ENCODE measurements at regions not wholly inside any gene's neighbourhood (a gene's known extent, or its start where the extent isn't known, plus 50 kb on each side); places are given as distances from the start of the nearest gene placed in this dataset.

GRCh38 chr14:82190742-82191141 is 657.1 kb upstream of the SEL1L start:
- no peak for DNase-seq

- no peak for DNase-seq
Observed at GRCh38 chr14:82192387-82192786, 658.7 kb upstream of the SEL1L start.

GRCh38 chr14:82223276-82223675 is 689.6 kb upstream of the SEL1L start:
- DNase-seq = no peak

- no peak for DNase-seq
Observed at GRCh38 chr14:82224610-82225009, 691.0 kb upstream of the SEL1L start.

- DNase-seq = no peak
Observed at GRCh38 chr14:82230748-82231147, 697.1 kb upstream of the SEL1L start.

DNA sequence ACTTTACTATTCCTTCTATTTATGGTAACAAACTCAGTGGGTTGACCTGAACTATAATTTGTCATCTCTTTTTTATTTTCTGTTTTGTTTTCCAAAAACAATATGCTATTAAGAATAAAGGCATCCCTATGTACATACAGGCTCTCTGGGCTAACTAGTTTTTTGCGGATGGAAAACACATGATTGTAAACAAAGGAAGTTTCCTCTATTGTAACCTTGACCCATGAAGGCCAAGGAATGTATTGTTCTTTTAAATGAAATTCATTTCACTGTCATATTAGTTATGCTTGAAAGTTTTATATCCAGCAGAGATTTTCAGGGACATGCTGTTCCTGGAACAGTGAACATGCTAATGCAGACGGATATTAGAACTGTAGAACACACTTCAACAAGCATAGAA is 705.0 kb upstream of the SEL1L start:
- no peak for DNase-seq

DNA sequence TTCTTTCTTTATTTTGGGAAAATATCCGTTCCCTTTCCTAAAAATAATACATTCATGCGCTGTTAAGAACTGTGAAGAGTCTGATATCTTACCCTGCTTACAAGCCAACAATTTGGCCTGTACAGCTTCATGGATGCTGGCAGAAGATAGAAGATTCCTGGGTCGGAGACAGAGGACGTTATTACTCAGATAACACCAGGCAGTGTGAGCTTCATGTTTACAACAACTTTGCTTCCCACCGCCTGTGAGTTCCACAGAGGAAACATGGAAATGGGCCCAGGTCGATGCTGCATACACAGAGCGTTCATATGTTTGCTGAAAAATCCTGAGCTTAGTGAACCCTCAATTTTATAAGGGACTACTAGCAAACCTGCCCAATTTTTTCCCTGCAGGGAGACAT is 705.6 kb upstream of the SEL1L start:
- DNase-seq = no peak

- DNase-seq = no peak
Observed at GRCh38 chr14:82244791-82245190, 711.1 kb upstream of the SEL1L start.

GRCh38 chr14:82251494-82251893 is 717.8 kb upstream of the SEL1L start:
- no peak for DNase-seq

DNA sequence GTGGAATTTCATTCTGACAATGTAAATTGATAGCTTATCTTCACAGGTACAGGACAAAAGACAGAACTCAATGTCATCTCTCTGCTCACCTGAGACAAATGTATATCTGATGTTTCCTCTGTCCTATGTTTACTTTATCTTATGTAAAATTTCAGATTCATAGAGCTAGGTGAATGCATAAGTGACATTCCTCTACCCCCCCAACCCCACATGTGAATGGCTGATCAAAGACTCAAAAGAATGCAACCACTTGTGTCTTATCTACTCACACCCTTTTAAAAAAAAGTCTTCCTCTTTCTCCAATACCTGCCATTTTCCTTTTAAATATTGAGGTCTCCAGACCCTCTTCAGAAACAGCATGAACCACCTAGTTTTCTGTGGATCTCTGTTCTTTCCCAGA is 736.6 kb upstream of the SEL1L start:
- no peak for DNase-seq

DNA sequence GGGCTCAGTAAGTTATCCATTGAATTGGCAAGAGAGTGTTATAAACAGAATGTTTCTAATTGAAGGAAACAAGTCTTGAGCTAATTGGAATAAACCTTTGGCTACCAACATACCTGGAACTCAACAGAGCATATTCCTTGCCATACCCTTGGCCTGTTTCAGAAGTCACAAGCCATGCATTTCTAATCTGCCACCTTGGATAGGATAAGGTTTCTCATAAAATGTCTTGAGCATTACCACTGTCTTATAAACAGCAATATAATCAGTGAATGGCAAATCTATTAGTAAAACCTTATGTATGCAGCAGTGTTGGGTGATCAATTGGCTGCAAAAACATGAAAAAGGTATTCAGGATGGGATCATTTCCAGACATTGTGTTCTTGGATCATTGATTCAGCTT is 765.2 kb upstream of the SEL1L start:
- DNase-seq = no peak

DNA sequence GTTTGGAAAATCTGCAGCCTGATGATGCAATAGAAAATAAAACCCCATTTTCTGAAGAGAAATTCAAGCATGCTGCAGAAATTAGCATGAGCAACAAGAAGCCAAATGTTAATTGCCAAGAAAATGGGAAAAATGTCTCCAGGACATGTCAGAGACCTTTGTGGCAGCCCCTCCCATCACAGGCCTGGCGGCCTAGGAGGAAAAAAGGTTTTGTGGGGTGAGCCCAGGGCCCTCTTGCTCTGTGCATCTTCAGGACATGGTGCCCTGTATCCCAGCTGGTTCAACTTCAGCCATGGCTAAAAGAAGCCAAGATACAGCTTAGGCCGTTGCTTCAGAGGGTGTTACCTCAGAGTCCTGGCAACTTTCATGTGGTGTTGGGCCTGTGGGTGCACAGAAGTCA is 775.5 kb upstream of the SEL1L start:
- no peak for DNase-seq

- no peak for DNase-seq
Observed at GRCh38 chr14:82313889-82314288, 780.2 kb upstream of the SEL1L start.

GRCh38 chr14:82328442-82328841 is 794.8 kb upstream of the SEL1L start:
- no peak for DNase-seq

DNA sequence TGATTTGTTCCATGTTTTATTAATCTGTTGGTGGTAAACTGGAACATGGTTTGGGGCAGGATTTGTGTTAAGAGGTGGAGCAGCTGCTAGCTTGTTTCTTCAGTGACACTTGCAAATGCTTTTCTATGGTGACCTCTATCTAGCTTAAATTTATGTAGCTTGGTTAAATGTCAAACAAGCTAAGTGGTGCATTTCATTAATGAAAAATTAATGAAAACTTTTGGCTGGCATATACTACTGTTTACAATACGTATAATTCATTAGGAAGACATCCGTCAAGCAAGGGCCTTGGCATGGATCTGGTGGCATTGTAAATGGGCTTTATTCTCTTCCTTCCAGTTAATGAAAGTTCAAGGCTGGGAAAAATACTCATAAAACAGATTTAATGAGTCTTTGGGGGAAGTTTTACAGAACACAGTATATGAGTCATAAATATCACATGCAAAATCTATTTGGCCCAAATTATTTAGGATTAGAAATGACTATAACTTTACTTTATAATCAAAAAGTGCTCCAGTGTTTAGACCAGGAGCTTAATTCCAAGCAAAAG is 807.7 kb upstream of the SEL1L start:
- no peak for DNase-seq

- DNase-seq = no peak
Observed at GRCh38 chr14:82342596-82342995, 808.9 kb upstream of the SEL1L start.

DNA sequence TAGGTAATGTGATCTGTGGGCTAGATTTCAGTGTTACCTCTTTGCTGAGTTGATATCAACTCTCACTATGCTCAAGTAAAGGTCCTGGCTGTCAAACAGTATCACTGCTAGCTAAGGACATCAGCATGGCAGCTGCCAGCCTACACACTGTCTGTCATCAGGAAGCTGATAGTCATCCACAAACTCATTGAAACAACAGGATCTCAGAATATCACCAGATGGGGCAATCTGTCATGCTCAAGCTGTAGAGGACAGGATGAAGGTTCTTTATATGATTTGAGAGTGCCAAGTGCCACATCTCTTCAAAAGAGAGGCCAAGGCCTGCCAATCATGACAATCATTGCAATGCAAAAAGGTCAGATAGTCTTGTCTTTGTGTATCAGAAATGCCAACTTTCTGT is 811.5 kb upstream of the SEL1L start:
- DNase-seq = no peak

DNA sequence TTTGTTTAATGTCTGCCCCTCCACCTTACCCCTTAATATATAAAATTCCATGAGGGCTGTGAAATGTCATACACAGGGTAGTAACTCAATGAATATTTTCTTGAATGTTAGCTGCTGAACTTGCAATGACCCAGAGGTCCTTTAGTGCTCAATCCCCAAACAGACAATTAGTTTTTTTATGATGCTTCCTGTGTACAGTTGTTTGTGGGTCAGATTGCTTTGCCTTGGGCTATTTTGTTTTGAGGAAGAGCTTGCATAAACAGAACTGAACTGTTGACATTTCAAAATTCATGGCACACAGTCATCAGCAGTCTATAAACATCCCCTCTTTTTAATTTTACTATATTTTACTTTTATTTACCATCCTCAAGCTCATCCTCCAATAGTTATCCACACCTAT is 820.5 kb upstream of the SEL1L start:
- no peak for DNase-seq

DNA sequence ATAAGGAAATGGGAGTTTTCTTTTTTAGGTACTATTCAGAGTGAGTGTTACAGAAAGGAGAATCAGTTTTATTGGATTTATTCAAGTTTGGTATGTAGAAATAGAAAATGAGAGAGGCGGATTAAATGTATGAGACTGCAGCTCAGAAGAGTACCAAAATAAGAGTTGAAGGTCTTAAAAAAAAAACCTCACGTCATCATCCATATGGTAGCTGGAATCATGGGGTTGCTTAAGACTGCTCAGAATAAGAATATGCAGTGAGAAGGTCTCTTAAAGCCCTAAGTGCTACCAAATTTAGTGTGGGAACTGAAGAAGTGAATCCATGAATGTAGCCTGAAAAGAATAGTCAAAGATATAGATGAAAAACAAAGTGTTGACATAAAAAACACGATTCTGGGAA is 825.5 kb upstream of the SEL1L start:
- no peak for DNase-seq

- no peak for DNase-seq
Observed at GRCh38 chr14:82362452-82362851, 828.8 kb upstream of the SEL1L start.

DNA sequence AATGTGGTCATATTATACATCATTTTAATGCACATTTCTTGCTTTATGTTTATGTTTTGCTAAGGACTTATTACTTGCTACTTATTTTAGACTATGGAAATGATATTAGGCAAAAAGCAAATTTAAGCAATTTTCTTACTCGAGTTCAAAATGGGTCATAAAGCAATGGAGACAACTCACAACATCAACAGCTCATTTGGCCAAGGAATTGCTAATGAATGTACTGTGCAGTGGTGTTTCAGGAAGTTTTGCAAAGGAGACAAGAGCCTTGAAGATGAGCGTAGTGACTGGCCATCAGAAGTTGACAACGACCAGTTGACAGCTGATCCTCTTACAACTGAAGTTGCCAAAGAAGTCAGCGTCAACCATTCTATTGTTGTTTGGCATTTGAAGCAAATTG is 831.8 kb upstream of the SEL1L start:
- DNase-seq = no peak

- no peak for DNase-seq
Observed at GRCh38 chr14:82366803-82367202, 833.1 kb upstream of the SEL1L start.

DNA sequence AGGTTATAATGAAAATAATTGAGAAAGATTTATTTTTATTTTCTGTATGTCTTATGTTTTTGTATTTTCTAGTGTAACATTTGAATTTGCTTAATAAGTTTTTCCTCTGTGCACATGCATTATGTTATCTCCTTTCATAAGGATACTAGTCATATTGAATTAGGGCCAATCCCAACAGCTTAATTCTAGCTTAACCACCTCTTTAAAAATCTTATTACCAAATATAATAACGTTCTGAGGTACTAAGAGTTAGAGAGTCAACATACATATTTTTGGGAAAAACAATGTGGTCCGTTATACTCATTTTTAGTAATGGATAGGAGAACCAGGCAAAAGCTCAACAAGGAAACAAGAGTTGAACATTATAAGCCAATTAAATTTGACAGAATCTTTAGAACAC is 845.6 kb upstream of the SEL1L start:
- no peak for DNase-seq

DNA sequence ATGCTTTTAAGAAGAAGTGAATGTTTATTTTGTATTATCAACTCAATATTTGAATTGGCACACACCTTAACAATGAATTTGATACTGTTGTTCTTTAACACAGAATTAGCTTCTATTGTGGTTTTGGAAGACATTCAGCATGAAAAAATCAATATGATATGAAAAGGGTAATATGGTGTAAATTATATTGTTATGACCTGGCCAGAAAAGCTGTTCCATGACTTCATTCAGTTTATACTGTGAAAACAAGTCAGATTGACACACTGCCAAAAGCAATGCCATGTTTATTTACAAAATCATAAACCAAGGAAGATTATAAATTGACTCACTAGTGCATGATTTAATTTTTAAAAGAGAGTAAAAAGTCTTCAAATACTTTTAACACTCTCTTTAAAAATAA is 851.4 kb upstream of the SEL1L start:
- no peak for DNase-seq

DNA sequence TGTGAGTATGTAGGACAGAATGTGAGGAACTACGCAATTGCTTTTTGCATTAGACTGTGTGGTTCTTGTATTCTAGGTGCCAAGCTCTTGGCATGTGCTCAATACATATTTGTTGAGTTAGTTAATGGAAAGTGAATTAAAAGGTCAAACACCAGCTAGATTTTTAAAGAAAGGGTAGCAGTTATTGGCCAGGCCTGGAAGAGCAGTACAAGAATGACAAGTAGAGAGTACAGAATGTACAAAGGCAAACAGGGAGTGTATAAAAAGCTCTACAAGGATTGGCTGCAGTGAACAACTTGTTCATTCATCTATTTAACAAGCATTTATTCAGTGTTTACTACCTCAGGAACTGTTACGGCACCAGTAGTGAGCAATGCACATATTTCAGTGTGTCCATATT is 854.0 kb upstream of the SEL1L start:
- DNase-seq = no peak

DNA sequence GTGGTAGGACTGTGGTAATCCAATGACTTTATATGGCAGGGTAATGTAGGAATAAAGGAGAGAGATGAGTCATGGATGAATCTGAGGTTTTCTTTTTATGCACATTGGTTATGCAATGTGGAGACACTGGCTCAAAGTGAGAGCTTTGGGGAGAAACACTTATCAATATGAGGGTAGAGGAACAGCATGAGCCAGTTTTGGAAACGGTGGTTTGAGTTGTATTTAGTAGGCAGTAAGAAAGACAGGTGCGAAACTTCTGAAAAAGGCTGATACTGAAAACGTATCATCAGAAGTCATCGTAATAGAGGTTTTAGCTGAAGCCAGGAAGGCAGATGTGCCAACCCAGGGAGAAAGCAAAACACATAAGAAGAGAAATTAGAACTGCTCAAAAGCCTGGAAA is 854.8 kb upstream of the SEL1L start:
- DNase-seq = no peak

All from suppressor macrophage treated with lipopolysaccharide for 1 hour (primary cell).